ENCODE measurements at regions not wholly inside any gene's neighbourhood (a gene's known extent, or its start where the extent isn't known, plus 50 kb on each side); places are given as distances from the start of the nearest gene placed in this dataset.

- no peak for ATAC-seq
- no peak for TF ChIP-seq CTCF (IDR thresholded peaks at IDR 0.05)
Measured at GRCh38 chr10:2589196-2589595, 478.2 kb upstream of the PFKP start.

GRCh38 chr10:2584385-2584784 is 483.0 kb upstream of the PFKP start:
- no peak for TF ChIP-seq CTCF (IDR thresholded peaks at IDR 0.05)
- 90 to 94% (median 94%) methylated on average over 2 of the region's 2 CpGs for WGBS, 3 donors

More at GRCh38 chr10:2589196-2589595, 478.2 kb upstream of the PFKP start:
- Histone ChIP-seq H3K9me3 (no peaks in the 10 kb centered on the region), H3K4me3 (no peak overlapping the region), H3K27me3 (ENCODE audit: insufficient read depth in 3 of 3, low read length in 2 of 3) (no peaks in the 10 kb centered on the region), H3K27ac (no peak overlapping the region), H3K4me1 (no peaks in the 10 kb centered on the region), H3K36me3 (ENCODE audit: insufficient read depth in 1 of 2, low read depth in 1 of 2) (no peaks in the 10 kb centered on the region)
- intact Hi-C loops (cut with DNase I) = no loop called here
- no peak for DNase-seq
- 65 to 68% (median 67%) methylated on average over 5 of the region's 5 CpGs for WGBS, 3 donors

GRCh38 chr10:2576892-2577291 is 490.5 kb upstream of the PFKP start:
- intact Hi-C loops (cut with DNase I) = no loop called here
- WGBS, 3 donors = 53 to 59% (median 57%) methylated on average over 3 of the region's 3 CpGs
- no peak for TF ChIP-seq CTCF (IDR thresholded peaks at IDR 0.05)

More at GRCh38 chr10:2584385-2584784, 483.0 kb upstream of the PFKP start:
- Histone ChIP-seq H3K36me3 (ENCODE audit: insufficient read depth in 1 of 2, low read depth in 1 of 2) (no peaks in the 10 kb centered on the region), H3K9me3 (no peaks in the 10 kb centered on the region), H3K27ac (no peak overlapping the region), H3K4me3 (no peak overlapping the region), H3K4me1 (no peaks in the 10 kb centered on the region), H3K27me3 (ENCODE audit: insufficient read depth in 3 of 3, low read length in 2 of 3) (no peaks in the 10 kb centered on the region)
- DNase-seq = no peak
- intact Hi-C loops (cut with DNase I) = no loop called here
- ATAC-seq = no peak

GRCh38 chr10:2575460-2575859 is 491.9 kb upstream of the PFKP start:
- Histone ChIP-seq H3K4me3 (no peak overlapping the region), H3K27me3 (ENCODE audit: insufficient read depth in 3 of 3, low read length in 2 of 3) (no peaks in the 10 kb centered on the region), H3K9me3 (no peaks in the 10 kb centered on the region), H3K36me3 (ENCODE audit: insufficient read depth in 1 of 2, low read depth in 1 of 2) (no peaks in the 10 kb centered on the region), H3K4me1 (no peaks in the 10 kb centered on the region), H3K27ac (no peak overlapping the region)
- whole genome bisulfite sequencing, 3 donors = 45 to 51% (median 49%) methylated on average over 6 of the region's 6 CpGs
- intact Hi-C loops (cut with DNase I) = no loop called here
- DNase-seq = no peak
- no peak for TF ChIP-seq CTCF (IDR thresholded peaks at IDR 0.05)
- ATAC-seq = no peak

More at GRCh38 chr10:2576892-2577291, 490.5 kb upstream of the PFKP start:
- no peak for DNase-seq
- Histone ChIP-seq H3K27me3 (ENCODE audit: insufficient read depth in 3 of 3, low read length in 2 of 3) (no peaks in the 10 kb centered on the region), H3K4me3 (no peak overlapping the region), H3K27ac (no peak overlapping the region), H3K36me3 (ENCODE audit: insufficient read depth in 1 of 2, low read depth in 1 of 2) (no peaks in the 10 kb centered on the region), H3K9me3 (no peaks in the 10 kb centered on the region), H3K4me1 (no peaks in the 10 kb centered on the region)
- ATAC-seq = no peak

- TF ChIP-seq CTCF (IDR thresholded peaks at IDR 0.05) = no peak
- intact Hi-C loops (cut with DNase I) = no loop called here
- no peak overlapping the region for H3K27ac ChIP-seq
- 61 to 92% (median 75%) methylated on average over 1 of the region's 1 CpG for WGBS, 3 donors
- no peaks in the 10 kb centered on the region for H3K27me3 ChIP-seq (ENCODE audit: insufficient read depth in 3 of 3, low read length in 2 of 3)
- DNase-seq (no peak), ATAC-seq (no peak)
- H3K36me3 ChIP-seq (ENCODE audit: insufficient read depth in 1 of 2, low read depth in 1 of 2) = no peaks in the 10 kb centered on the region
- no peaks in the 10 kb centered on the region for H3K9me3 ChIP-seq
- H3K4me1 ChIP-seq = no peaks in the 10 kb centered on the region
- no peak overlapping the region for H3K4me3 ChIP-seq
Measured at GRCh38 chr10:2572611-2573010, 494.7 kb upstream of the PFKP start.
